ENCODE measurements at regions not wholly inside any gene's neighbourhood (a gene's known extent, or its start where the extent isn't known, plus 50 kb on each side); places are given as distances from the start of the nearest gene placed in this dataset.

DNA sequence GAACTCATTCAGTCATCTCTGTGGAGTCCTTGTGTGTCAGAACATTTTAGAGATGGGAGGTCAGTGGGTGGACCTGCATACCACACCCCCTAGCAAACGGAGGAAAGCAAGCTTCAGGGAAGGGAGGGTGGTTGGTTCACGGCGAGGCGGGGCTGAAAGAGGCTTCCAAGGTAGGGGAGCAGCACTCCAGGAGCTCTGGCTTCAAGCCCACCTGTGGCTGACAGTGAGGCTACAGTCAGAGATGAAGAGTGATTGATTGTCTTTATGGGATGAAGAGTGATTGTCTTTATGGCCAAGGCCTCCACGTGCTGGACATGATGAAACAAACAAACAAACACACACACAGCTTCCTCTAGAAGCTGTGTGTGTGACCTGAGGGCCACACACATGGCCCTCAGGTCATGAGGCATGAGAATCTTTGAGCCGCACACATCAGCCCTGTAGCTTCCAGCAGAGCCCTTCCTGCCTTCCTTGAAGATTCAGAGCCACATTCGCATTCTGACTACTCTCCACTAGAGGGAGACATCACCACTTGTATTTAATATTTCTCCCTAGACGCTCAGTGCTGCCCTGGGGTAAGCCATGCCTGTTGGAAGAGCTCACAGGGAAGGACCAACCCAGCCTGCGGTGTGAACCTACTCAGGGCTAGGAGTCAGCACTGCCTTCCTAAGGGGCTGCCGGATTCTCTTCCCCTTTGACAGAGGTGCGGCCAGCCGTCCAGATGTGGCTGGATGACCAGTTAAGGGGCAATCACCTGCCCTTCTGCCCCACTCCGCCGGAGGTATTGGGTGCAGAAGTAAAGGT, 54.4 kb upstream of the KCNA1 start:
- H3K4me1 ChIP-seq (ENCODE audit: control insufficient read depth in 2 of 2, insufficient read depth in 2 of 2, low read length in 2 of 2), result no peaks in the 10 kb centered on the region
- no peaks in the 10 kb centered on the region for H3K36me3 ChIP-seq (ENCODE audit: control insufficient read depth in 2 of 2, insufficient read depth in 2 of 2, low read length in 1 of 2)
- H3K27ac ChIP-seq (ENCODE audit: low read depth in 1 of 2, low read length in 1 of 2), result no peak overlapping the region
- H3K27me3 ChIP-seq (ENCODE audit: control insufficient read depth in 2 of 2, insufficient read depth in 1 of 2, low read length in 1 of 2), result peaks cover 3 to 42% of the 10 kb centered on the region in 2 donors
- peak; percentile 37 to 88 (median 69) for DNase-seq (ENCODE audit: low read depth in 6 of 9, low spot score in 9 of 9)
- WGBS, result 61% methylated on average over 14 of the region's 14 CpGs
- H3K9me3 ChIP-seq (ENCODE audit: control insufficient read depth in 2 of 2, insufficient read depth in 1 of 2, low read length in 1 of 2), result no peaks in the 10 kb centered on the region
- no peak overlapping the region for H3K4me3 ChIP-seq (ENCODE audit: low read length in 2 of 2)

DNA sequence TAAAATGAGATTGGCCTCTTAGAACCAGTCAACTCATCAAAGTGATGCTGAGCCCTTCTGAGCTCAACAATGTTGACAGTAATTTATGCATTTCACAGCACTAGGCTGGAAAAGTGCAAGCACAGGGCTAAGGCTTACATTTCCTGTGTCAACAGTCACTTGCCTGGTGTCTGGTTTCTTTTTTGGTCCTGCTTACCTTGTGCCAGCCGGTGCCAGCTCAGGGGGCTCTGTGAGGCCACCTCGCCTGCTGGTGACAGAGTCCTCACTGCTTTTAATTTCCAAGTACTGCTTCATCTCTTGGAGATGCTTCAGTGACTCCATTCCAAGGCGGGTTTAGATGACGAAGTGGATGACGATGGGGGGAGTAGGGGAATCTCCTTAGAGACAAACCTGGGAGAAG, 53.1 kb upstream of the KCNA1 start:
- no peak for DNase-seq (ENCODE audit: low read depth in 6 of 9, low spot score in 9 of 9)
- no peaks in the 10 kb centered on the region for H3K4me1 ChIP-seq (ENCODE audit: control insufficient read depth in 2 of 2, insufficient read depth in 2 of 2, low read length in 2 of 2)
- H3K27me3 ChIP-seq (ENCODE audit: control insufficient read depth in 2 of 2, insufficient read depth in 1 of 2, low read length in 1 of 2), result peaks cover 3 to 50% of the 10 kb centered on the region in 2 donors
- H3K4me3 ChIP-seq (ENCODE audit: low read length in 2 of 2), result no peak overlapping the region
- H3K27ac ChIP-seq (ENCODE audit: low read depth in 1 of 2, low read length in 1 of 2), result no peak overlapping the region
- WGBS, result 66% methylated on average over 5 of the region's 5 CpGs
- no peaks in the 10 kb centered on the region for H3K9me3 ChIP-seq (ENCODE audit: control insufficient read depth in 2 of 2, insufficient read depth in 1 of 2, low read length in 1 of 2)
- no peaks in the 10 kb centered on the region for H3K36me3 ChIP-seq (ENCODE audit: control insufficient read depth in 2 of 2, insufficient read depth in 2 of 2, low read length in 1 of 2)

DNA sequence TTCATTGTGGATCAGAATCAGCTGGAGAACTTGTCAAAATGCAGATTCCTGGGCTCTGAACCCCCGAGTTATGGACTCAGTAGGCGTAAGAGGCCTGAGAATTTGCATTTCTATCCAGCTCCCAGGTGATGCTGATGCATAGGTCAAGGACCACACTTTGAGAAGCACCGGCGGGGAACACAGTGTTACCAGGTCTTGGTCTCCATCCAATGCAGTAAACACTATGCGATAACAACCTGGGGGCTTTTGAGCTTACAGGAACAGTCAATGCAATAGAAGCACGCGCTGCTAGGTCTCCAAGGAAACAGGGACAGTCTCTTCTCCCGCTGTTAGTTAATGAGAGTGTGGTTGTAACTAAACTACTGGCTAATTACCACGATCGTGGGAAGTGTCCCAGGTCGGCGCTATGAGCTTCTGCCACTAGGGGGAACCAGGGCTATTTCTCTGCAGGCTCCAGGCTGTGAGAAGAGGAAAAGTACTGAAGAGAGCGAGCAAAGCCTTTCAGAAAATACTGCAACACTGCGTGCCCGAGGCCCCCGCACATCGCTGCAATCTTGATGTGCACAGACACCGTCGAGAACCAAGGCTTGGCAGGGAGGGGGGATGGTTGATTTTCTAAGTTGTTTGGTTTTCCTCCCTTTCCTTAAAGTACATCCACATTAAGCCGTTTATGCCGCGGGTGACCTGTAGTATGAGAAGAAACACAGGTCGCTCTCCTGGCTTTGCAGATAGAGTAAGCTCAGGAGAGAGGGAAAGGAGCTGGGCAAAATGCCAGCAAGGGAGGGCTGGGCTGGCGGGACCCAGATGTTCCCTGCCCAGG, 52.0 kb upstream of the KCNA1 start:
- no peak overlapping the region for H3K4me3 ChIP-seq (ENCODE audit: low read length in 2 of 2)
- H3K36me3 ChIP-seq (ENCODE audit: control insufficient read depth in 2 of 2, insufficient read depth in 2 of 2, low read length in 1 of 2), result no peaks in the 10 kb centered on the region
- 15% methylated on average over 24 of the region's 24 CpGs for WGBS
- H3K27me3 ChIP-seq (ENCODE audit: control insufficient read depth in 2 of 2, insufficient read depth in 1 of 2, low read length in 1 of 2), result peaks cover 3 to 54% of the 10 kb centered on the region in 2 donors
- H3K27ac ChIP-seq (ENCODE audit: low read depth in 1 of 2, low read length in 1 of 2), result no peak overlapping the region
- no peaks in the 10 kb centered on the region for H3K4me1 ChIP-seq (ENCODE audit: control insufficient read depth in 2 of 2, insufficient read depth in 2 of 2, low read length in 2 of 2)
- DNase-seq (ENCODE audit: low read depth in 6 of 9, low spot score in 9 of 9), result peak; percentile 34 to 80 (median 50)
- no peaks in the 10 kb centered on the region for H3K9me3 ChIP-seq (ENCODE audit: control insufficient read depth in 2 of 2, insufficient read depth in 1 of 2, low read length in 1 of 2)

GRCh38 chr12:4858386-4858785, 51.3 kb upstream of the KCNA1 start:
- no peak overlapping the region for H3K27ac ChIP-seq (ENCODE audit: low read depth in 1 of 2, low read length in 1 of 2)
- H3K27me3 ChIP-seq (ENCODE audit: control insufficient read depth in 2 of 2, insufficient read depth in 1 of 2, low read length in 1 of 2), result peaks cover 3 to 54% of the 10 kb centered on the region in 2 donors
- no peak for DNase-seq (ENCODE audit: low read depth in 6 of 9, low spot score in 9 of 9)
- no peaks in the 10 kb centered on the region for H3K9me3 ChIP-seq (ENCODE audit: control insufficient read depth in 2 of 2, insufficient read depth in 1 of 2, low read length in 1 of 2)
- 35% methylated on average over 9 of the region's 9 CpGs for WGBS
- H3K4me3 ChIP-seq (ENCODE audit: low read length in 2 of 2), result no peak overlapping the region
- H3K4me1 ChIP-seq (ENCODE audit: control insufficient read depth in 2 of 2, insufficient read depth in 2 of 2, low read length in 2 of 2), result no peaks in the 10 kb centered on the region
- H3K36me3 ChIP-seq (ENCODE audit: control insufficient read depth in 2 of 2, insufficient read depth in 2 of 2, low read length in 1 of 2), result no peaks in the 10 kb centered on the region

DNA sequence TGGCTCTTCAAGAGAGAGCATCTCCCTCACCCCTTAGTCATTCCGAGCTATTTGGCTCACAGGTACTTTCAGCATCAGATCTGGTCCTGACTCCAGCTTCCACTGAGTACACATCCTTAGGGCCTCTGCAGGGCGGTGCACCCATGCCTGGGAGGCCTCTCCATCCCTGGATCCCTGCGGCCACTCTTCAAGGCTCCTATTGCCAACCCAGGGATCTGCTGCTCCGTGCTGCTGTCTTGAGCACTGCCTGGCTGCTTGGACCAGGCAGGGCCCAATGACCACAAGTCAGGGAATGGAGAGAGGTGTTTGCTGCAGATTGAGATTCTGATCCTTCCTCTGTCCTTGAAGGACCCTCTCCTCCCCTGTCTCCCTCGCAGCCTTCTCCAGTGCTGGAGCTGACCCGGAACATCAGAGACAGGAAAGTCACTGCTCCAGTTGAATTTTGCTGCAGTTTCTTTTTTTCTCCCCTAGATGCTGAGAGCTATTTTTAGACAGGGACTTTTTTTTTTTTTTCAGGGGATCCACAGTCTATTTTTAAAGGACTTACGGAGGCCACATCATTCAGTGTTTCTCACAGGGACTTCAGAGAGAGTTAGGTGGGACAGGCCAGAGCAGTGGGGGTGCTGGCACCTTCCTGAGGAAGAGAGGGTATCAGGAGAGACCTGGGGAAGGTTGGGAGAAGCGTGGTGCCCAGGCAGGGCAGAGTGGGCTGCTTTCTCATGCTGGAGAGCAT, 50.1 kb upstream of the KCNA1 start:
- no peak for DNase-seq (ENCODE audit: low read depth in 6 of 9, low spot score in 9 of 9)
- no peak overlapping the region for H3K27ac ChIP-seq (ENCODE audit: low read depth in 1 of 2, low read length in 1 of 2)
- H3K4me1 ChIP-seq (ENCODE audit: control insufficient read depth in 2 of 2, insufficient read depth in 2 of 2, low read length in 2 of 2), result no peaks in the 10 kb centered on the region
- peaks cover 3 to 58% of the 10 kb centered on the region in 2 donors for H3K27me3 ChIP-seq (ENCODE audit: control insufficient read depth in 2 of 2, insufficient read depth in 1 of 2, low read length in 1 of 2)
- H3K4me3 ChIP-seq (ENCODE audit: low read length in 2 of 2), result no peak overlapping the region
- WGBS, result 92% methylated on average over 8 of the region's 8 CpGs
- H3K36me3 ChIP-seq (ENCODE audit: control insufficient read depth in 2 of 2, insufficient read depth in 2 of 2, low read length in 1 of 2), result no peaks in the 10 kb centered on the region
- H3K9me3 ChIP-seq (ENCODE audit: control insufficient read depth in 2 of 2, insufficient read depth in 1 of 2, low read length in 1 of 2), result no peaks in the 10 kb centered on the region
